Activated CD8-positive, alpha-beta T cell treated with anti-CD3 and anti-CD28 coated beads, Interleukin-2, amount 10 ng/mL, durations not matched to agents 7 days and 5 days (primary cell): ENCODE measurements at regions not wholly inside any gene's neighbourhood (a gene's known extent, or its start where the extent isn't known, plus 50 kb on each side); places are given as distances from the start of the nearest gene placed in this dataset.

ENCODE experiments used
- ATAC-seq: fragments of 150-1000 bp; cut with Tn5 transposase; one replicate; pipeline ENCODE4 v1.10.0; 2021; ENCODE audit warnings: moderate library complexity
- CTCF ChIA-PET: fragments of 350-600 bp; sonication (Branson Sonifier 250); formaldehyde crosslinking; loops from one replicate; lab custom pipeline; 2021; ENCODE audit warnings: antibody characterized with exemption; lab: Charles Lee
- POLR2A ChIA-PET: fragments of 350-600 bp; sonication (Branson Sonifier 250); formaldehyde crosslinking; loops from one replicate; lab custom pipeline; 2021; ENCODE audit warnings: antibody characterized with exemption; lab: Charles Lee
- DNase-seq: peaks from one replicate; pipeline ENCODE4 v3.0.0-alpha.2; 2020
- H3K27ac Mint-ChIP-seq: one replicate; pipeline ENCODE4 v1.8.0; 2021; ENCODE audit warnings: mild to moderate bottlenecking, mixed read lengths
- H3K27me3 Mint-ChIP-seq: one replicate; pipeline ENCODE4 v1.8.0; 2021; ENCODE audit warnings: low read depth, mixed read lengths
- H3K36me3 Mint-ChIP-seq: one replicate; pipeline ENCODE4 v1.8.0; 2021; ENCODE audit warnings: low read depth, mixed read lengths
- H3K4me1 Mint-ChIP-seq: one replicate; pipeline ENCODE4 v1.8.0; 2021; ENCODE audit warnings: low read depth, mixed read lengths
- H3K4me3 Mint-ChIP-seq: one replicate; pipeline ENCODE4 v1.8.0; 2021; ENCODE audit warnings: mild to moderate bottlenecking, mixed read lengths
- H3K9me3 Mint-ChIP-seq: one replicate; pipeline ENCODE4 v1.8.0; 2022; ENCODE audit warnings: mixed read lengths; ENCODE audit not compliant: insufficient read depth

- Mint-ChIP-seq H3K27ac (no peak overlapping the region), H3K9me3 (no peaks in the 10 kb centered on the region), H3K27me3 (no peaks in the 10 kb centered on the region), H3K4me1 (no peaks in the 10 kb centered on the region), H3K4me3 (no peak overlapping the region), H3K36me3 (no peaks in the 10 kb centered on the region)
- DNase-seq (no peak), ATAC-seq (no peak)
- ChIA-PET POLR2A (no interaction called here), CTCF (no interaction called here)
Measured at GRCh38 chr18:6493194-6493593, 78.5 kb upstream of the L3MBTL4 start.

DNA sequence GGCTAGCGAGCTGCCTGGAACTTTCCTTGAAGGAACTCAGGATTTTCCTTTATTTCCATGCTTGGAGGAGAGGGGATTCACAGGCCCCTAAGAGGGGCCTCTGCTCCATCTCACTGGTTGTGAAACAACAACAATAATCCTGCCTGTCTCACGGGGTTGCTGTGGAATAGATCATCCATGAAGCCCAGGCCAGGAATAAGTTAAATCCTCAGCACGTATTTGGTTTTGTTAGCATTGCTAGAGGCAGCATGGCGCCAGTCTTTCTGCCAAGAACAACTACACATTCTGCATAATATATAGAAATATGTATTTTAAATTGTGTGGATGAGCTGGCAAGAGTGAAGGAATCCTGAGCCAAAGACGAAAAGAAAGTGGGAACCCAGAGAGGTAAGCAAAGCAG, 80.8 kb upstream of the L3MBTL4 start:
- DNase-seq = no peak
- CTCF ChIA-PET = no interaction called here
- H3K4me3 Mint-ChIP-seq = no peak overlapping the region

GRCh38 chr18:6497543-6497942, 82.8 kb upstream of the L3MBTL4 start:
- Mint-ChIP-seq H3K4me1 (no peaks in the 10 kb centered on the region), H3K9me3 (no peaks in the 10 kb centered on the region), H3K27me3 (no peaks in the 10 kb centered on the region), H3K36me3 (no peaks in the 10 kb centered on the region), H3K27ac (no peak overlapping the region), H3K4me3 (no peak overlapping the region)
- ATAC-seq = no peak
- POLR2A ChIA-PET = no interaction called here
- DNase-seq = no peak
- CTCF ChIA-PET = no interaction called here

More for the DNA sequence above, 80.8 kb upstream of the L3MBTL4 start:
- Mint-ChIP-seq H3K27me3 (no peaks in the 10 kb centered on the region), H3K27ac (no peak overlapping the region), H3K36me3 (no peaks in the 10 kb centered on the region), H3K4me1 (no peaks in the 10 kb centered on the region), H3K9me3 (no peaks in the 10 kb centered on the region)
- ATAC-seq = no peak
- POLR2A ChIA-PET = no interaction called here

GRCh38 chr18:6498289-6498856, 83.7 kb upstream of the L3MBTL4 start:
- Mint-ChIP-seq H3K4me3 (no peak overlapping the region), H3K9me3 (no peaks in the 10 kb centered on the region), H3K36me3 (no peaks in the 10 kb centered on the region), H3K27ac (no peak overlapping the region), H3K4me1 (no peaks in the 10 kb centered on the region), H3K27me3 (no peaks in the 10 kb centered on the region)
- POLR2A ChIA-PET = no interaction called here
- ATAC-seq (no peak), DNase-seq (no peak)
- CTCF ChIA-PET = no interaction called here

GRCh38 chr18:6504605-6505497, 90.1 kb upstream of the L3MBTL4 start:
- no peak for DNase-seq
- H3K9me3 Mint-ChIP-seq = no peaks in the 10 kb centered on the region
- H3K27ac Mint-ChIP-seq = no peak overlapping the region

GRCh38 chr18:6505498-6505875, 90.8 kb upstream of the L3MBTL4 start:
- H3K4me3 Mint-ChIP-seq = no peak overlapping the region
- ATAC-seq = no peak

More at GRCh38 chr18:6504605-6505497, 90.1 kb upstream of the L3MBTL4 start:
- CTCF ChIA-PET = no interaction called here
- no peaks in the 10 kb centered on the region for H3K36me3 Mint-ChIP-seq
- POLR2A ChIA-PET = no interaction called here
- H3K4me1 Mint-ChIP-seq = no peaks in the 10 kb centered on the region
- no peak for ATAC-seq
- no peaks in the 10 kb centered on the region for H3K27me3 Mint-ChIP-seq
- H3K4me3 Mint-ChIP-seq = no peak overlapping the region

GRCh38 chr18:6509417-6509816, 94.7 kb upstream of the L3MBTL4 start:
- no peaks in the 10 kb centered on the region for H3K27me3 Mint-ChIP-seq
- ChIA-PET POLR2A (no interaction called here), CTCF (no interaction called here)
- H3K4me1 Mint-ChIP-seq = no peaks in the 10 kb centered on the region
- DNase-seq = no peak
- no peak overlapping the region for H3K27ac Mint-ChIP-seq
- H3K4me3 Mint-ChIP-seq = no peak overlapping the region
- ATAC-seq = no peak
- H3K9me3 Mint-ChIP-seq = peaks cover 3% of the 10 kb centered on the region
- no peaks in the 10 kb centered on the region for H3K36me3 Mint-ChIP-seq

More at GRCh38 chr18:6505498-6505875, 90.8 kb upstream of the L3MBTL4 start:
- H3K4me1 Mint-ChIP-seq = no peaks in the 10 kb centered on the region
- H3K36me3 Mint-ChIP-seq = no peaks in the 10 kb centered on the region
- POLR2A ChIA-PET = no interaction called here
- H3K27me3 Mint-ChIP-seq = no peaks in the 10 kb centered on the region
- DNase-seq = no peak
- CTCF ChIA-PET = no interaction called here
- no peaks in the 10 kb centered on the region for H3K9me3 Mint-ChIP-seq
- H3K27ac Mint-ChIP-seq = no peak overlapping the region

- H3K4me1 Mint-ChIP-seq = no peaks in the 10 kb centered on the region
Measured at GRCh38 chr18:6509832-6510231, 95.1 kb upstream of the L3MBTL4 start.

DNA sequence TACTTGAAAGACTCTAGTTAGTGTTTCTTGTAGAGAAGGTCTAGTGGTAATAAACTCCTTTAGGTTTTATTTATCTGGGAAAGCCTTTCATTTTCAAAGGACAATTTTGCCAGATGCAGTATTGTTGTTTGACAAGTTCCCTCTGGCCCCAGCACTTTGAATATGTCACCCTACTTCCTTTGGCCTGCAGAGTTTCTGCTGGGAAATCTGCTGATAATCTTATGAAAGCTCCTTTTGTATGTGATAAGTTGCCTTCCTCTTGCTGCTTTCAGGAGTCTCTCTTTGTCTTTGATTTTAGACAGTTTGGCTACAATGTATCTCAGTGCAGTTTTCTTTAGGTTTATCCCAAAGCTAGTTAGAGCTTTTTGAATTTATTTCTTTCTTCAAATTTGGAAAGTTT, 106.2 kb upstream of the L3MBTL4 start:
- Mint-ChIP-seq H3K27me3 (no peaks in the 10 kb centered on the region), H3K9me3 (no peaks in the 10 kb centered on the region), H3K36me3 (no peaks in the 10 kb centered on the region), H3K27ac (no peak overlapping the region), H3K4me1 (no peaks in the 10 kb centered on the region), H3K4me3 (no peak overlapping the region)
- ATAC-seq (no peak), DNase-seq (no peak)
- ChIA-PET CTCF (interaction anchor here (1.8 kb wide), 1 partner anchor 642 kb away, joined by 6 read pairs; no protein-coding TSS in a partner anchor), POLR2A (no interaction called here)

More at GRCh38 chr18:6509832-6510231, 95.1 kb upstream of the L3MBTL4 start:
- ChIA-PET POLR2A (no interaction called here), CTCF (no interaction called here)
- DNase-seq = no peak
- H3K4me3 Mint-ChIP-seq = no peak overlapping the region
- peaks cover 3% of the 10 kb centered on the region for H3K9me3 Mint-ChIP-seq
- H3K36me3 Mint-ChIP-seq = no peaks in the 10 kb centered on the region
- no peak overlapping the region for H3K27ac Mint-ChIP-seq
- ATAC-seq = no peak
- no peaks in the 10 kb centered on the region for H3K27me3 Mint-ChIP-seq

DNA sequence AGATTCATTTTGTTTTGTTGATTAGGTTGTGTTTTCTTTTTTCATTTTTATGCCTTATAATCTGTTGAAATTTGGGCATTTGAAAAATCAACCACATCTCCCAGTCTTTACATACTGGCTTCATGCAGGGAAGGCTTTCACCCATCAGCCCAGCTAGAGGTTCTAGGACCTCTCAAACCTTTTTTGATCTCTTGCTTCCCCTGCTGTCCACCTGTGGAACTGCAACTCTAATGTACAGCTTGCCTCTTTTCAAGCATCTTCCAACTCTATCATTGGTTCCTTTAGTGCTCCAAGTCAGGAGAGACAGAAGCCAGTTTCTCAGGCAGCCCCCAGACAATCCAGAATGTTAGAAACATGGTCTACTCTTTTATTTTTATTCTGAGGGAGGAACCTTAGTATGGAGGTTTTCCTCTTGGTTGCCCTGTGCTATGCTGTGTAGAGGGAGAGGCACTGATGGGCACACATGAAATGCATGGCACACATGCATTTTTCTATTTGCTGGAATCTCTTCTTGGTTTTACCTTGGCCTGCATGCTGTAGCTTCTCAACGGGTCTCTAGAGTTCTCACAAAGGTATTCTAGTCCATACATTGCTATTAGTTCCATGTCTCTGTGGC, 107.2 kb upstream of the L3MBTL4 start:
- H3K27ac Mint-ChIP-seq = no peak overlapping the region
- no peaks in the 10 kb centered on the region for H3K9me3 Mint-ChIP-seq
- H3K4me1 Mint-ChIP-seq = no peaks in the 10 kb centered on the region
- CTCF ChIA-PET = interaction anchor here (0.8 to 1.8 kb wide), 2 partner anchors 392 to 643 kb away, joined by 3 to 6 read pairs; no protein-coding TSS in a partner anchor
- POLR2A ChIA-PET = no interaction called here
- DNase-seq (peak; percentile 33), ATAC-seq (no peak)
- H3K27me3 Mint-ChIP-seq = no peaks in the 10 kb centered on the region
- H3K36me3 Mint-ChIP-seq = no peaks in the 10 kb centered on the region
- H3K4me3 Mint-ChIP-seq = no peak overlapping the region

DNA sequence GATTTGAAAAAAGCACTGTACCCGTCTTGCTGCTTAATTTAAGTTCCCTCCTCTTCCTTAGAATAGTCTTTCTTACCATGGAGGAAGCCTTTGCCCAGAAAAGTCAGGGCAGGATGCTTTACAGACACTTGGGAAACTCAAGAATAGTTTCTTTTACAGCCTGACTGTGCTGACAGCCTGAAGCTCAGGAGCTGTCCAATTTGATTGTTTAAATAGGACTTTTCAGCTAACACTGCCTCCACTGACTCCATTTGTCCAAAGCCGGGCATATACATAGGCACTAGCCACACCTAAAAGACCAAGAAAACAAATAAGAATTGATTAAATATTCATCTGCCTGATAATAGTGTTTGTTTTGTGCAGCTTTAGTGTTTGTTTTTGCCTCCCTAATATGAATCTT, 110.9 kb upstream of the L3MBTL4 start:
- Mint-ChIP-seq H3K9me3 (no peaks in the 10 kb centered on the region), H3K36me3 (no peaks in the 10 kb centered on the region), H3K27me3 (no peaks in the 10 kb centered on the region), H3K27ac (no peak overlapping the region), H3K4me3 (no peak overlapping the region), H3K4me1 (no peaks in the 10 kb centered on the region)
- CTCF ChIA-PET = no interaction called here
- no peak for DNase-seq
- ATAC-seq = no peak
- POLR2A ChIA-PET = no interaction called here

DNA sequence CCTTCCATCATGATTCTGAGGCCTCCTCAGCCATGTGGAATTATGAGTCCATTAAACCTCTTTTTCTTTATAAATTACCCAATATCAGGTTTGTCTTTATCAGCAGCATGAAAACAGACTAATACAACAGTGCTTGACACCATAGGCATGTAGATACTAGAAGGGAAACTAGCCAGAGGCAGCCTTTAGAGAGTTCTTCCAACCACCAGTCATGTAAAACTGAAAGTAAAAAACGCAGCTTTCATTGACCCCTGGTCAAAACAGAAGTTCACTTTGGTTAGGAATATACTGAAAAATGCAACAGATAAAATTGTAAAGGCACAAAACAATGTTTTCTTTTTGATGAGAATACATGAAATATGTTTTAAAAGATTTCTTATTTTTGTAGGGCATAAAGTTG, 122.8 kb upstream of the L3MBTL4 start:
- DNase-seq (no peak), ATAC-seq (no peak)
- Mint-ChIP-seq H3K9me3 (peaks cover 3% of the 10 kb centered on the region), H3K27me3 (no peaks in the 10 kb centered on the region), H3K4me1 (no peaks in the 10 kb centered on the region), H3K27ac (no peak overlapping the region), H3K4me3 (no peak overlapping the region), H3K36me3 (no peaks in the 10 kb centered on the region)
- CTCF ChIA-PET = no interaction called here
- POLR2A ChIA-PET = no interaction called here
